ENCODE measurements at regions not wholly inside any gene's neighbourhood (a gene's known extent, or its start where the extent isn't known, plus 50 kb on each side); places are given as distances from the start of the nearest gene placed in this dataset.
A peak's percentile ranks its signal among the peaks of the same experiment; 100 is the strongest.
"Not testable (repeated sequence)": the region's sequence is repeated elsewhere in the genome, so short reads cannot be mapped to it uniquely, and the experiment has no call there.

- peak; percentile 40 for DNase-seq (ENCODE audit: low spot score)
- H3K27ac ChIP-seq, H3K4me3 ChIP-seq: not testable (repeated sequence)
Observed at GRCh38 chr3:195635898-195636685, 52.4 kb upstream of the APOD start.

- not testable (repeated sequence) for DNase-seq (ENCODE audit: low spot score); H3K27ac ChIP-seq; H3K4me3 ChIP-seq
Observed at GRCh38 chr3:195635262-195635873, 51.6 kb upstream of the APOD start.

DNA sequence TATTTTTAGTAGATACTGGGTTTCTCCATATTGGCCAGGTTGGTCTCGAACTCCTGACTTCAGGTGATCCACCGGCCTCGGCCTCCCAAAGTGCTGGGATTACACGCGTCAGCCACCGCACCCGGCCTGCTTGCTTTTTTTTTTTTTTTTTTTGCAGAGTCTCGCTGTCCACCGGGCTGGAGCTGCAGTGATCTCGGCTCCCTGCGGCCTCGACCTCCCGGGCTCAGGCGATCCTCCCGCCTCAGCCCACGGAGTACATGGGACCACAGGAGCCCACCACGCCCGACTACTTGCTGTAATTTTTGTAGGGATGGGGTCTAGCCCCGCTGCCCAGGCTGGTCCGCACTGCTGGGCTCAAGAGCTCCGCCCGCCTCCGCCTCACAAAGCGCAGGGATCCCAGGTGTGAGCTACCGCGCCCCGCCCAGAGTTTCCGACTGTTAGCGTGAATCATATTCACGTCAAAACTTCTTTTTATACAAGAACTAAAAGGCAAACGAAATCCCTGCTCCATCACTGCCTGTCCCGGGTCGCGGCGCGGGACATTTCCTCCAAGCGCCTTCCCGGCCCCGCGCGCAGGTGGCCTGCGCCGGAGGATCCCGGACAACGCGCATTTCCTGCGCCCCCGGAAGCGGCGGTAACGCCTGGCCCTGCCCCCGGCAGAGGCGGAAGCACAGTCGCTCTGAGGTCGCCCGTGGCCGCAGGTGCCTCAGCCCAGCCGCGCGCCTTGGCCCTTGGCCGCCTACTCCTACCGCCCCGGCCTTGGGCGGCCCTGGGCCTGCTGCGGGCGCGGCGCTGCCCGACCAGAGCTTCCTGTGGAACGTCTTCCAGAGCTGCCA is 50.9 kb upstream of the APOD start:
- not testable (repeated sequence) for DNase-seq (ENCODE audit: low spot score)
- Histone ChIP-seq H3K4me3 (peak overlapping the region; percentile 65), H3K27ac (peak overlapping the region in 1 of 2 donors; percentile 33)
